ENCODE measurements at regions not wholly inside any gene's neighbourhood (a gene's known extent, or its start where the extent isn't known, plus 50 kb on each side); places are given as distances from the start of the nearest gene placed in this dataset.

DNA sequence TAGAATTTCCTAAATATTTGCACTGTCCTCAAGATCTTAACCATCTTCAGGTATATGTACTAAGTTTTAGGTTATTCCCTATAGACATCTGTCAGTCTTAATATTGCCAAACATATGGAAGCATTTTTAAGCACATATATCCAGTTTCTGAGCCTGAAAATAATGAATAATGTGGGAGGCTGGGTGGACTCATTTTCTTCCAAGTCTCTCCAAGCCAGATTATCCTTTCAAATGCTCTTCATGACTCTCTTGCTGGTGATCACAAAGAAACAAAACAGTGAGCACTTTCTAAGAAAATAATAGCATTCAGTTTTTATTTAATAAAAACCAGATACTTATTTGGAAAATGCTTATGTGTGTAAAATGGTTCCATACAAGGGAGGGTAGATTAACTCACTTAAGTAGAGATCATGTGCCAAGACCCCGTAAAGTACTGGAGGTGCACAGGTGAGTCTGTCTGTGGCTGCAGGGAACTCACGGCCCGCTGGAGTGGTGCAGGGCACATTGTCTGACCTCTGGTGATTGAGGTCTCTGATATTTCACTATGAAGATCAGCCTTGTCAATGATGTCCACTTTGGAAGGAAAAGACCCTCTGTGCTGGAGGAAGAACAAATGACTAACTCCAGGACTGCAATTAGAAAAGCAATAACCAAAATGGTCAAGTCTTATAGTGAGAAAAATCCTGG is 161.6 kb downstream of the TMEM18 start:
- no peak for DNase-seq

DNA sequence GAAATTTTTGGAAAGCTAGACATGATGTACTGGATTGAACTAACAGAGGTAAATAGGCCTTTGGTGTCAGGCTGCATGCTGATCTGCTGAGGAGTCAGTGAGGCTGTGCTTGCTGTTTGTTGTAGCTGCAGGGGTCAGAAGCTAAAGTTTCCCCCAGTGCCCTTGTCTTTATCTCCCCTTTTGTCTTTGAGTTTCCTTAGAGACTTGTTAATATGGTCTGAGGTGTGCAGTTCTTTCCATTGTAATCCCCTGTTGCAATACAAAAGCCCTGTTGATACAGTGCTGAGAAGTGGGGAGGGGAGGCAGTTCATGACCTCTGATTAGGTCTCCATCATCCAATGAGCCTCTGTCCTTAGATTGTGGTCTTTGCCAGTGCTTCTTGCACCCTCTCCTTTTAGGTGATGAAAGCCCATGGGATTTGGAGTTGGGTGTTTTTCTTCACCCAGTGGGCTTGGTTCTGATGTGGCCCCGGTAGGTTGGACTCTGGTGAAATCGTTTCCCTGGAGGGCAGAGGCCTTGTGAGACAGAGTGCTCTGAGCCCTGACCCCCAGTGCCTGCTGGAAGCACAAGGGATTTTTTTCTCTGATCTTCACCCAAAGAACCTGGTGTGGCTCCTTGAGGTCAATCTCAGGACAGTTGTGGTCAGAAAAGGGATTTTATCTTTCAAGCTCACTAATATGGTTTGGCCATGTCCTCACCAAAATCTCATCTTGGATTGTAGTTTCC is 163.1 kb downstream of the TMEM18 start:
- no peak for DNase-seq

DNA sequence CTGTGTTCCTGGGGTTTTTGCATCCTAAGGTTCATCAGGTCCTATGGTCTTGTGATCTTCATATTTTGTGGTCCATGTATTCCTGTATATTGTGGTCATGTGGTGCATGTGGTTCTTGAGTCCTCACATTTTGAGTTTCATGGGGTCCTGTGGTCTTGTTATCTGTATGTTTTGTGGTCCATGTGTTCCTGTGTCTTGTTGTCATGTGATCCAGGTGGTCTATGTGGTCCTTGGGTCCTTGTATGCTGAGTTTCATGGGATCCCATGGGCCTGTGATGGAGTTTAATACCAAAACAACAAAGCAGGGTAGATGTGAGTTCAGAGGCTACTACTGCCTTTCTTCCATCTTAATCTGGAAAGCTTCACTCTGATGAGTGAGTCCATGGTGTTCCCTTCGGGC is 166.4 kb downstream of the TMEM18 start:
- no peak for DNase-seq

DNA sequence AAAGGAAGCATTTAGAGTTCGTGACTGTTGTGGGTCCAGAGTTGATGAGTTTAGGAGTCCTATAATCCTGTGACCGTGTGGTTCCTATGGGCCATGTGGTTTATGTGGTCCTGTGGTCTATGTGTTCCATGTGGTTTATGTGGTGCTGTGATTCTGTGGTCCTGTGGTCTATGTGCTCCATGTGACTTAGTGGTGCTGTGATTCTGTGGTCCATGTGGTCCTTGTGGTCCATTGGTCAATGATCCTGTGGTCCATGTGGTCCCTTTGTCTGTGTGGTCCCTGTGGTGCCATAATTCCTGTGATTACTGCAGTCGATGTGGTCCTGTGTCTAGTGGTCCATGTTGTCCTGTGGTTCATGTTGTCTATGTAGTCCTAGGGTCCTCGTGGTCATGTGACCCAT is 167.3 kb downstream of the TMEM18 start:
- DNase-seq, result no peak

DNA sequence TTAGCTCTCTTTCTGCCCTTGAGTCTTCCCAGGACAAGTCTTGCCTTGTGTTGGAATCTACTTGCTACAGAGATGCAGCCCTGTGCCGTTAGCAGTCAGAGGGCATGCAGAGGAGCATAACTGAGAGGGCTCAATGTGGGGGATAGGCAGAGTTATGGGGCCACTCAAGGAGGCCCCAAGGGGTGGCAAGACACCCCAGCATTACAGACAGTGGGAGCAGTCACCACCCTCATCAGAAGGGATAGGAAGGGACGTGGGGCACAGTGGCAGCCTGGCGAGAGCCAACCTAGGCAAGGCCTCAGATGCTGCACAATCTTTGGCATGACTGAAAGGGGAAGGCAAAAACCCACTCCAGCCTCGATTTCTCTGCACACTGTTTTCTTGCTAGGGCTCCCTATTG is 169.1 kb downstream of the TMEM18 start:
- DNase-seq, result no peak

DNA sequence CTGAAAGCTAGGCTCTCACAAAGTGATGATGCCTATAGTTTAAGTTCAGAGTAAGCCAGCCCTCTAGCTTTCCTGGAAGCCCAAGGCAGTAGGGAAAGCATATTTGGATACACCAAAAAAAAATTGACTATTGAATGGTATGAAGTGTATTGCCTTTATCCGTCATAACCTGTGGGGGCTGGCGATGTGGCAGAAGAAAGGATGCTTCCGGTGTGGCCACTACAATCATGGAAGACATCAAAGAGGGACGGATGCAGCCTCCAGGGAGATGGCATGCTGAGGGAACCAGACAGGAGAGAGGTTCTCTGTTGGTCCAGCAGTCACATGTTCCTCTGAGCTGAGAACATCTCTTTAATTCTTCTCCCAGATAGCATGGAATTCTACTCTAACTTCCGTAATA is 170.3 kb downstream of the TMEM18 start:
- no peak for DNase-seq

DNA sequence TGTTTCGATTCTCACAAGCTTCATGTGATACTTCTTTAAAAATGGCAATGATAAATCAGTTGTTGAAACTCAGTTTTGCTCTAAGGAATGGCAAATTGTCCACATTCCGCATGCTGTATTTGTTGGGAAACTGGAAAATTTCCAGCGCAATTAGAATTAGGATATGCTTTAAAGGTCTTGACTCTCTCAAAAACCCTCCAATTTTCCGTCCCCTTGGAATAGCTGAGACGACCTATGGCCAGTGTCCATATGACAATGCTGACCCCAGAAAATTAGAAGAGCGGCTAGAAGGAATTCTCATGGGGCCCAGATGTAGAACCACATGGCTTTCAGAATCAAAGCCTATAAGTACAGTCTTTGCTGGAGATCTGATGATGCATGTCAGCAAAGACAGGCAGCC is 170.8 kb downstream of the TMEM18 start:
- DNase-seq, result no peak

DNA sequence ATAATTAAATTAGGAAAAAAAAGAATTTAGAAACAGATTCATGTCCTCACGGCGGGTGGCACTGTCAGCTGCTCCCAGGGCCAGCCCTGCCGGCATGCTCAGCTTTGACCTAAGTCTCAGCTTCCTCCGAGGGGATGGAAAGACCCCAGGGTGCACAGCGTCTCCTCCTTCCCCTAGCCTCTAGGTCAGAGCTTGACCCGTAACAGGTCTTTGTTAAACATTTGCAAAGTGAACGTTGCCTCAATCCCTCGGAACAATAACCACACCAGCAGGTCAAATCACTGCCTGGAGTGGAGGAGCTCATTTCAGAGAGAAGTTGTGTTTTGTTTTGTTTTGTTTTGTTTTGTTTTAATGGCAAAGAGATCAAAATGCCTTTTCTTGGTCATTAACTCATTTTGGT is 171.3 kb downstream of the TMEM18 start:
- no peak for DNase-seq

DNA sequence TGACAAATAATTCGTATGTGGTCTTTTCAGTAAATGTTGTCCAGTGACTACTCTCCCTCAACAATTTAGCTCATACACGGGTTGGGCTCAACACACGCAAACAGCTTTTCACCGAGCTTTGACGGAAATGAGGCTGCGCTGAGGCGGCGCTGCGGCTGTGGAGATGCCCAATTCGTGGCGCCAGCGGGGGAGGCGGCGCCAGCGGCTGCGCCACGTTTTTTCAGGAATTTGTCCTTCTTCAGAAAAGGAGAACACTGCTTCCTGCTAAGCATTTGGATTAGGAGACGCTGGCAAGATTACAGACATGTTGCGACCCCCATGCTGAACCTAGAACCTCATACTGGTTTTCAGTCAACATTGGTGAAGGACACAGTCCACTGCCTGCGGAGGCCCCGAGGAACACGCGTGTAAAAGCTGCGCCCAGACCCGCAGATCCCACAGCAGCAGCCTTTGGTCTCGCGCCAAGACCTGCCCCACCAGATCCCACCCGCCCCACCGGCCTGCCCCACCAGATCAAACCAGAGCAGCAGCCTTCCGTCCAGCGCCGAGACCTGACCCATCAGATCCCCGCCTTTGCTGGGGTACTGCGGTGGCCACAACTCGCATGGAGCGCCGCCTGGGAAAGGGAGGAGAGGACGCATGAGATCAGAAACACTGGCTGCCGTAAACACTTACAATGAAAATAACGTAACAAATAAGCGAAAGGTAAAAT is 173.8 kb downstream of the TMEM18 start:
- DNase-seq, result no peak

DNA sequence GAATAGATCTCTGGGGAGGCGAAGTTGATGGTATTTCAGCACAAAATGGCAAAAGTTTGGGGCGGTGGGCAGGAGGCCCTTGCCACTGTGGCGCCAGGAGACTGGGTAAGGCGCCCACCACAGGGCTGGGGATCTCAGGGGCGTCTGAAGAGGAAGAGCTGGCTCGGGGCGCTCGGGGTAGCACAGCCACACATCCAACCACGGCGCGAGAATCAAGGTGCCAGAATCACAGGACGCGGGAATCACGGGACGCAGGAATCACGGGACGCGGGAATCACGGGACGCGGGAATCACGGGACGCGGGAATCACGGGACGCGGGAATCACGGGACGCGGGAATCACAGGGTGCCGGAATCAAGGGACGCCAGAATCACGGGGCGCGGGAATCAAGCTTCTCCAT is 174.4 kb downstream of the TMEM18 start:
- DNase-seq, result no peak

DNA sequence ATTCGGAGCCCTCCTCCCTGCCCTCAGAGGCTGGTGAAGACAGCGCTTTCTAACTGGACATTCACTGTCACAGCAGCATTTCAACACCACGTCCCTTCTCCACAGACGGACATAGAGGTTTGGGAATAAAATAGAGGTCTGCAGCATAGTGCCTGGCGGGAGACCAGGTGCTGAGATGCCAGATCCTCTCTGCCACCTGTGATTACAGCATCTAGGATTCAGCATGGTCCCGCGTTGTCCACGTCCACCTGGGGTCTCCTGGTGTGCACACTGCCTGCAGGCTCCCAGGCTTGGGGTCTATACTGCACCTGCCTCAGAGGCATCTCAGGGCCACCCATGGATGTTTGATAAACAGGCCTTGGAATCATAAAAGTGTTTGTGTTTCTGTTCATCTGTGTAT is 175.5 kb downstream of the TMEM18 start:
- DNase-seq, result no peak

DNA sequence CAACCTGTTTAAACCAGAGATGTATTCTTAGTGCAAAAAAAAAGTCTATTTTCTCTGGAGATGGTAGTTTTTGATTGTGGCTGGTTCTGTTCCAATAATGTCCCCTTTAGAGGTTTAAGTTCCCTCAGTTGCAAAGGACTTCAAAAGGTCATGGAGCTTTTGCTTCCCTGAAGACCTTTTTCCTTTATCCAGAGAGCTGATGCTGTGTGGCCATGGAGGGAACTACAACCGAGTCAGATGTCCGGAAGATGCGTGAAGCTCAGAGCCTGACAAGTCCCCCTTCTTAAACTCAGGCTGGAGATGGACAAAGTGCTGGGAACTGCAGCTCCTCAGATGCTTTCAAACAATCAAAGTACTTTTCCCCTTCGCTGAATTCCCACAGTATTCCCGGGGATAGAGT is 176.1 kb downstream of the TMEM18 start:
- no peak for DNase-seq

DNA sequence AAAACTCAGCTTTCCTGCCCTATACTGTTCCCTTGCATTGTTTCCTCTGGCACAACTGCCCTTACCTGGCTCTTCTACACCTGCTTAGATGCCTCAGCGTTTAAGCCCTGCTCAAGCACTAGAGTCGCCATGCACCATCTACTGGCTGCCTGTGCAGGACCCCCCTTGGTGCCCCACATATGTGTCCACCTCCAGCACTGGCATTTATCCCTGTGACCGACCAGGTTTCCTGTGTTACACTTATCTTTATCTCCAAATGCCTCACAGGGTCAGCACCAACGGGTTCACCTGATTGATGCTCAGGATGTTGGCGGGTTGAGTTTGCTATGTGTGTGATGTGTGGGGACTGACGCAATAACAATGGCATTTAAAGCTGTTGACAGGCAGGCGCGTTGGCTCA is 177.5 kb downstream of the TMEM18 start:
- no peak for DNase-seq

DNA sequence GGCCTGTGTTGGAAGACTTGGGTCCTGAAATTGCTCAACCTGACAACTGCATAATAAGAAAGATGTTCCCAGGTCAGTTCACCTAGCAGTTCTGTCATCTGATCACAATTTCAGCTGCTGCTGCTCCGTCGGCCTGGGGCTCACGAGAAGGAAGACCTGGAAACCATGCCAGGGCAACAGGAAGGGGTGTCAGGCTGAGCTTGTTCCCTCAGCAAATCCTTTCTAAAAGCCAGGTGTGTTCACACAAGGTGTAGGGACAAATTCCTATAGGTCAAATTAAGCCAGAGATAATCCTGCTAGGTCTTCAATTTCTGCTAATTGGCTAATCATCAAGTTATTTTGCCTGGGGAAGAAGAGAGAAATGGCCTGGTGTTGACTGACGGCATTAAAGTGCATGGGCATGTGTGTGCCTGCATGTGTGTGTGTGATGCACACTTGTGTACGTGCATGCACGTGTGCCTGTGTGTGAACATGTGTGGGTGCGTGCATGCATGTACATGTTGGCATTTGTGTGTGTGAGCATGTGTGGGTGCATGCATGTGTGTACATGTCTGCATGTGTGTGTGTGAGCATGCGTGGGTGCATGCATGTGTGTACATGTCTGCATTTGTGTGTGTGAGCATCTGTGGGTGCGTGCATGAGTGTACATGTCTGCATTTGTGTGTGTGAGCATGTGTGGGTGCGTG is 178.6 kb downstream of the TMEM18 start:
- DNase-seq, result no peak

DNA sequence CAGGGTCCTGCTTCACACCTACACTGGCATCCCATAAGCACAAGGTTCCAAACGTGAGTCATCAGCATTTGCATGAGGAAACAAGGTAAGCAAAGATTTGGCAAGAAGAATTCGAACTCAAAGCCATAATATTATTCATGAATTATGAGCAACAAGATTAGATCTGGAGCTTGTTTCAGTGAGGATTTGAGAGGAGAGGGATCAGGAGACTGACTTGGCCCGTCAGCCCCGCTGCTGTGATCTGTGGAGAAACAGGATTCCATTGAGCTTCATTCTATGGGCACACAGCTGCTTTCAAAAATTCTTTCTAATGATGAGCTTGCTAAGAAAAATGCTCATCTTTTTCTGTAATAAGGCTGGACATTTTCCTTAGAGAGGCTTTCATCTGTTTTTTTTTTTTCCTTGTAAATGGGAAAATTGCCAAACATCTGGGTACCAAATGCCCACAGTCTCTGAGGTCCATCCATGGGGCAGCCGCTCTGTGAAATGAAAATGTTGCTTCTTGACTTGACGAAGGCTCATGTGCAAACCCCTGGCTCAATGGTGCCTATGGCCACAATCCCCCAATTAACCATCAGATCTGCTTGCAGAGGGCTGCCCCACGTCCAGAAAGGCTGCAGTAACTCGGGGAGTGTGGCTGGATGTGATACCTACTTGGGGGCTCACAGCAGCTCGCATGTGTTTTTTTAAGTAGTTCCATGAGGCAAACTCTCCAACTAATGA is 179.3 kb downstream of the TMEM18 start:
- no peak for DNase-seq

DNA sequence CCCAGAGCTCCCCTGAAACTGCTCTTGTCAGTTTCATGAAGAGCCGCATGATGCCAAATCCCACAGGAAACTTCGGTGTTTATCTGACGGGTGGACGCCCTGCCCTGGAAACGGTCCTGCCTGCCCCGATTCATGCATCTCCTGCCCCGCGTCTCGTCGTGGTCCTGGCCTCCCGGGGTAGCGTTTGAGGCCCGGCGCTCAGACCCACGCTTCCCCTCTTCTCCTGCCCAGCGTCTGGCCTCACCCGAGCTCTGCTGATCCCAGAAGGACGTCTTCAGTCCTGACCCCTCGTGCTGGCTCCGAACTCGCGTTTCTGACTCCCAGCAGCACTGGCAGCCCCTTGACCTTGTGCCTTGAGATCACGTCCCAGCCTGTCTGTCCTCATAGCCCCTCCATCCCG is 180.5 kb downstream of the TMEM18 start:
- no peak for DNase-seq

DNA sequence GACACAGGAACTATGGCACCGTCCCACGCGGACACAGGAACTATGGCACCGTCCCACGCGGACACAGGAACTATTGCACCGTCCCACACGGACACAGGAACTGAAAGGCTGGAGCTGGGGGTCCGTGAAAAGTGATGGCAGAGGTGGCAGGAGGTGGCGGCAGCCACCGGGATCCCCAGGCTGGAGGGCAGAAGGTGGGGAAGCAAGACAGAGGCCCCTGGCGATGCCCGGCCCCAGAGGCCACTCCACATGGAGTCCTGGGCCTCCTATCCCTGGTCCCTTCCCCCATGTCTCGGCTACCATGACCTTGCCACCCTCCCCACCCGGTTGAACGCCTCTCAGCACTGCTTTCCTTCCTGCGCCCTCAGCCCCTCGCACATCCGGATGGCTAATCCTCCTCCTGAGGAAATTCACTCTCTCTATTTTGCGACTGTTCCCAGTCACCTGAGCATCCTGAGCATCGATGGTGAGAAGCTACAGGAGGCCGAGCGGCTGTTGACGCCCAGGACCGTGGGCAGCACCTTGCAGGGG is 181.4 kb downstream of the TMEM18 start:
- no peak for DNase-seq

DNA sequence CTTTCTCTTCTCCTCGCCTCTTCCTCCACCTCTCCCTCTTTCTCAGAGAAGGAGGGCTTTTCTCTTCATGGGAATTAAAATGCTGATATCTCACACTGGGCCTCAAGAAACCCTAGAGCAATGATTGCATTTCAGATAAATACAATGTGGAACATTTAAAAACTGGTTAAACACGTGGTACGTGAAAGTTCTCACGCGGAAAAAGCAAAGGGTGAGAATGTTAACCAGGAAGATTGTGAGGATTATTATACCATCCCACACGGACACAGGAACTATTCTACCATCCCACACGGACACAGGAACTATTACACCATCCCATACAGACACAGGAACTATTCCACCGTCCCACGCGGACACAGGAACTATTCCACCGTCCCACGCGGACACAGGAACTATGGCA is 182.4 kb downstream of the TMEM18 start:
- DNase-seq, result no peak

DNA sequence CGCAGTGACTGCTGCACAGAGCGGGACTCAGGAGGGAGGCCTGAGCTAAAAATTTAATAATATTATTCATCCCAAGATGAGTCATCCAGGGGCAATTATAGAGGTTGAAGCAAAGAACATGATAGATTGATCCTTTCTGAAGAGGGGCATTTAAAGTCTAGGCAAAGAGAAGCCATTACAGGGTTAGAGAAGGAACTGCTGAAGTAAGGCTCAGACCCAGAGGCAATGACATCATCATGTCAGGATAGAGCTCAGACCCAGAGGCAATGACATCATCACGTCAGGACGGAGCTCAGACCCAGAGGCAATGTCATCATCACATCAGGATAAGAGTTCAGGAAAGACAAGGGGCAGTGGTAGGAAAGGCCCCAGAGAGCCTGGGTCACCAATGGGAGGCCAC is 184.0 kb downstream of the TMEM18 start:
- DNase-seq, result no peak

DNA sequence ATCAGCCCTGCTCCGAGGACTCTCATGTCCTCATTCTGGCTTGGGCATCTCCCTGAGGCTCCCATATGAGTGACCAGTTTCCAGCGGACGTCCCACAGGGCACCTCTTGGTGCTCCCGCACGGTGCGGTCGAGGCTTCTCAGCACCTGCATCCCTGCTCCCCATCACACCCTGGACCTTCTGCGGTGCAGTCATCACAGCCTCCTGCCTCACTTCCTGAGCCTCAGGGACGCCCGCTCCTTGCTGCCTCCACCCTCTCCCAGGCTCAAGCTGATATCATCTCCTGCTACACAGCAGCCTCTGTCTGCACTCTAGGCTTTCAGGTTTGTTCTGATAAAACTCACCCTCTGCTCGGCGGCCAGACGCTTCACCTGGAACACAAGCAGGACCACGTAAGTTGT is 185.0 kb downstream of the TMEM18 start:
- DNase-seq, result no peak

DNA sequence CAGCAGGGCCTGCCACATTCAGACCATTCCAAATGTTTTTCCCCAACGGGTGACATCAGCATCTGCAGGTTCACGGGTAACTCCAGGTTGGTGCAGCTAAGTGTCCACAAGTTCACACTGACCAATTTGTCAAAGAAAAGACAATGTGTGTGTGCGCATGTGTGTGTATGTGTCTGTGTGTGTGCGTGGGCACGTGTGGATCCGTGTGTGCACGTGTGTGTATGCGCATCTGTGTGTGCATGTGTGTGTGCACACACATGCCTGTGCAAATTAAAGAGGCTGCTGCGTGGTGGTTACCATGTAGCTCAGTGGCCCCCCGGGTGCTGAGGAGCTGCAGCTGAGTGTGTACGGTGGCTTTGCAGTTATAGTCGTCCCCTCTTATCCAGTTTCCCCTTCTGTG is 187.4 kb downstream of the TMEM18 start:
- DNase-seq, result no peak
